ENCODE measurements at regions not wholly inside any gene's neighbourhood (a gene's known extent, or its start where the extent isn't known, plus 50 kb on each side); places are given as distances from the start of the nearest gene placed in this dataset.

- DNase-seq (ENCODE audit: low read depth in 3 of 3) = no peak
Measured at GRCh38 chr5:173719731-173720082, 103.3 kb upstream of the BOD1 start.

- no peak for DNase-seq (ENCODE audit: low read depth in 3 of 3)
Measured at GRCh38 chr5:173720286-173720952, 104.0 kb upstream of the BOD1 start.

- no peak for DNase-seq (ENCODE audit: low read depth in 3 of 3)
Measured at GRCh38 chr5:173720953-173721600, 104.6 kb upstream of the BOD1 start.

- no peak for DNase-seq (ENCODE audit: low read depth in 3 of 3)
Measured at GRCh38 chr5:173721601-173722232, 105.3 kb upstream of the BOD1 start.

- no peak for DNase-seq (ENCODE audit: low read depth in 3 of 3)
Measured at GRCh38 chr5:173726846-173727557, 110.6 kb upstream of the BOD1 start.

- DNase-seq (ENCODE audit: low read depth in 3 of 3) = no peak
Measured at GRCh38 chr5:173727839-173728778, 111.7 kb upstream of the BOD1 start.

GRCh38 chr5:173729079-173729765 is 112.8 kb upstream of the BOD1 start:
- DNase-seq (ENCODE audit: low read depth in 3 of 3) = no peak

GRCh38 chr5:173730632-173731298 is 114.3 kb upstream of the BOD1 start:
- DNase-seq (ENCODE audit: low read depth in 3 of 3) = no peak

- DNase-seq (ENCODE audit: low read depth in 3 of 3) = no peak
Measured at GRCh38 chr5:173733021-173733420, 116.6 kb upstream of the BOD1 start.

GRCh38 chr5:173733425-173733824 is 117.0 kb upstream of the BOD1 start:
- no peak for DNase-seq (ENCODE audit: low read depth in 3 of 3)

- no peak for DNase-seq (ENCODE audit: low read depth in 3 of 3)
Measured at GRCh38 chr5:173733831-173734501, 117.5 kb upstream of the BOD1 start.

- DNase-seq (ENCODE audit: low read depth in 3 of 3) = no peak
Measured at GRCh38 chr5:173734716-173735115, 118.3 kb upstream of the BOD1 start.

- DNase-seq (ENCODE audit: low read depth in 3 of 3) = no peak
Measured at GRCh38 chr5:173735184-173735583, 118.7 kb upstream of the BOD1 start.

- no peak for DNase-seq (ENCODE audit: low read depth in 3 of 3)
Measured at GRCh38 chr5:173735691-173736090, 119.2 kb upstream of the BOD1 start.

GRCh38 chr5:173736374-173736773 is 119.9 kb upstream of the BOD1 start:
- DNase-seq (ENCODE audit: low read depth in 3 of 3) = no peak

- no peak for DNase-seq (ENCODE audit: low read depth in 3 of 3)
Measured at GRCh38 chr5:173736923-173737412, 120.5 kb upstream of the BOD1 start.

- no peak for DNase-seq (ENCODE audit: low read depth in 3 of 3)
Measured at GRCh38 chr5:173739741-173740140, 123.3 kb upstream of the BOD1 start.

GRCh38 chr5:173740400-173740799 is 124.0 kb upstream of the BOD1 start:
- DNase-seq (ENCODE audit: low read depth in 3 of 3) = no peak

- DNase-seq (ENCODE audit: low read depth in 3 of 3) = no peak
Measured at GRCh38 chr5:173741087-173741486, 124.6 kb upstream of the BOD1 start.

Data from stimulated activated CD4-positive, alpha-beta T cell treated with anti-CD3 and anti-CD28 coated beads, TNF-alpha, amount 100 ng/mL, for 48 hours (primary cell).